HG02885 (cell line): ENCODE measurements at regions not wholly inside any gene's neighbourhood (a gene's known extent, or its start where the extent isn't known, plus 50 kb on each side); places are given as distances from the start of the nearest gene placed in this dataset.

Experiments
- ATAC-seq: cut with Tn5 transposase; IDR thresholded peaks from one replicate; pipeline ENCODE4 v1.9.1; 2021; ENCODE audit warnings: mild to moderate bottlenecking; ENCODE audit not compliant: unreplicated experiment, poor library complexity

- ATAC-seq: no peak
Measured at GRCh38 chr5:54722846-54723433, 205.4 kb downstream of the SNX18 start.

GRCh38 chr5:54721951-54722654 lies 204.5 kb downstream of the SNX18 start:
- ATAC-seq: no peak

GRCh38 chr5:54721116-54721515 lies 203.6 kb downstream of the SNX18 start:
- no peak for ATAC-seq

GRCh38 chr5:54720341-54720740 lies 202.8 kb downstream of the SNX18 start:
- no peak for ATAC-seq

- ATAC-seq: no peak
Measured at GRCh38 chr5:54719384-54720283, 202.1 kb downstream of the SNX18 start.

GRCh38 chr5:54718656-54719055 lies 201.1 kb downstream of the SNX18 start:
- ATAC-seq: no peak

GRCh38 chr5:54717870-54718269 lies 200.3 kb downstream of the SNX18 start:
- ATAC-seq: no peak

GRCh38 chr5:54717459-54717858 lies 199.9 kb downstream of the SNX18 start:
- no peak for ATAC-seq

- ATAC-seq: no peak
Measured at GRCh38 chr5:54713923-54714581, 196.5 kb downstream of the SNX18 start.

- ATAC-seq: no peak
Measured at GRCh38 chr5:54709096-54709495, 191.5 kb downstream of the SNX18 start.

GRCh38 chr5:54707841-54708240 lies 190.3 kb downstream of the SNX18 start:
- no peak for ATAC-seq

GRCh38 chr5:54705994-54706653 lies 188.6 kb downstream of the SNX18 start:
- no peak for ATAC-seq

GRCh38 chr5:54704825-54705224 lies 187.3 kb downstream of the SNX18 start:
- ATAC-seq: no peak

GRCh38 chr5:54704333-54704732 lies 186.8 kb downstream of the SNX18 start:
- ATAC-seq: no peak

GRCh38 chr5:54703565-54704255 lies 186.2 kb downstream of the SNX18 start:
- ATAC-seq: no peak

- no peak for ATAC-seq
Measured at GRCh38 chr5:54703133-54703532, 185.6 kb downstream of the SNX18 start.

GRCh38 chr5:54702470-54702869 lies 184.9 kb downstream of the SNX18 start:
- no peak for ATAC-seq

GRCh38 chr5:54700986-54701578 lies 183.5 kb downstream of the SNX18 start:
- no peak for ATAC-seq

GRCh38 chr5:54696931-54697330 lies 179.4 kb downstream of the SNX18 start:
- ATAC-seq: no peak
